Type B pancreatic cell (in vitro differentiated cells): ENCODE measurements at regions not wholly inside any gene's neighbourhood (a gene's known extent, or its start where the extent isn't known, plus 50 kb on each side); places are given as distances from the start of the nearest gene placed in this dataset.
"Not testable (repeated sequence)": the region's sequence is repeated elsewhere in the genome, so short reads cannot be mapped to it uniquely, and the experiment has no call there.

Experiments
- DNase-seq: peaks from one replicate; pipeline ENCODE4 v3.0.0; 2021; ENCODE audit warnings: mixed read lengths; ENCODE audit not compliant: unreplicated experiment; ENCODE audit errors: extremely low spot score
- H3K27ac Mint-ChIP-seq: 2 replicates; pipeline ENCODE4 v1.8.0; 2021; ENCODE audit warnings: mild to moderate bottlenecking, mixed read lengths
- H3K27me3 Mint-ChIP-seq: 2 replicates; pipeline ENCODE4 v1.8.0; 2021; ENCODE audit warnings: mixed read lengths
- H3K36me3 Mint-ChIP-seq: 2 replicates; pipeline ENCODE4 v1.8.0; 2021; ENCODE audit warnings: mixed read lengths
- H3K4me1 Mint-ChIP-seq: one replicate; pipeline ENCODE4 v1.8.0; 2021; ENCODE audit warnings: mixed read lengths; ENCODE audit not compliant: unreplicated experiment
- H3K4me3 Mint-ChIP-seq: 2 replicates; pipeline ENCODE4 v1.8.0; 2021; ENCODE audit warnings: mild to moderate bottlenecking, mixed read lengths
- H3K9me3 Mint-ChIP-seq: 2 replicates; pipeline ENCODE4 v1.8.0; 2021; ENCODE audit warnings: mixed read lengths
- TF ChIP-seq, protein P1 (sequence below): fragments of 200-600 bp; sonication (generic); conservative IDR thresholded peaks from 2 replicates; pipeline ENCODE4 v1.5.0; 2021; ENCODE audit warnings: antibody characterized with exemption, mild to moderate bottlenecking

DNA sequence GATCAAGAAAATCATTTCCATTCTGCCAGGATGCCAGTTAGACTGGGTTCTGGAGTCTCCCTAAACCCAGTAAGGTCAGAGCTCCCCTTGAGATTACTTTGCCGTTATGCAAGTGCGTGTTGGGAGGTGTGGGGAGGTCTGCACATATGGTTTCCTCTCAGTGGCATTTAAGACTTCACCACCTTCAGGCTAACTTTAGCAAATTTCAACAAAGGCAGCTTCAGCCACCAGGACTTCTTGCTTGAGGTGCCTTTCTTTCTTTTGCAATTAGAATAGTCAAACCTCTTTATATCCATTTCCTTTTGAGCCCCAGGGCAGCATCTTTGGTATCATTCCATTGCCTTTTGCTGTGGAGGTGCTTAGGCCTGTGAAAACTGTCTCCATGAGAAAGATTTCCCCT, 117.2 kb upstream of the CCND2 start:
- Mint-ChIP-seq H3K4me3 (no peak overlapping the region), H3K36me3 (peaks cover 3% of the 10 kb centered on the region), H3K4me1 (no peaks in the 10 kb centered on the region), H3K27ac (no peak overlapping the region), H3K9me3 (no peaks in the 10 kb centered on the region), H3K27me3 (peaks cover 7% of the 10 kb centered on the region)
- DNase-seq: no peak
- TF ChIP-seq, protein P1, sequence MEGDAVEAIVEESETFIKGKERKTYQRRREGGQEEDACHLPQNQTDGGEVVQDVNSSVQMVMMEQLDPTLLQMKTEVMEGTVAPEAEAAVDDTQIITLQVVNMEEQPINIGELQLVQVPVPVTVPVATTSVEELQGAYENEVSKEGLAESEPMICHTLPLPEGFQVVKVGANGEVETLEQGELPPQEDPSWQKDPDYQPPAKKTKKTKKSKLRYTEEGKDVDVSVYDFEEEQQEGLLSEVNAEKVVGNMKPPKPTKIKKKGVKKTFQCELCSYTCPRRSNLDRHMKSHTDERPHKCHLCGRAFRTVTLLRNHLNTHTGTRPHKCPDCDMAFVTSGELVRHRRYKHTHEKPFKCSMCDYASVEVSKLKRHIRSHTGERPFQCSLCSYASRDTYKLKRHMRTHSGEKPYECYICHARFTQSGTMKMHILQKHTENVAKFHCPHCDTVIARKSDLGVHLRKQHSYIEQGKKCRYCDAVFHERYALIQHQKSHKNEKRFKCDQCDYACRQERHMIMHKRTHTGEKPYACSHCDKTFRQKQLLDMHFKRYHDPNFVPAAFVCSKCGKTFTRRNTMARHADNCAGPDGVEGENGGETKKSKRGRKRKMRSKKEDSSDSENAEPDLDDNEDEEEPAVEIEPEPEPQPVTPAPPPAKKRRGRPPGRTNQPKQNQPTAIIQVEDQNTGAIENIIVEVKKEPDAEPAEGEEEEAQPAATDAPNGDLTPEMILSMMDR: no peak

DNA sequence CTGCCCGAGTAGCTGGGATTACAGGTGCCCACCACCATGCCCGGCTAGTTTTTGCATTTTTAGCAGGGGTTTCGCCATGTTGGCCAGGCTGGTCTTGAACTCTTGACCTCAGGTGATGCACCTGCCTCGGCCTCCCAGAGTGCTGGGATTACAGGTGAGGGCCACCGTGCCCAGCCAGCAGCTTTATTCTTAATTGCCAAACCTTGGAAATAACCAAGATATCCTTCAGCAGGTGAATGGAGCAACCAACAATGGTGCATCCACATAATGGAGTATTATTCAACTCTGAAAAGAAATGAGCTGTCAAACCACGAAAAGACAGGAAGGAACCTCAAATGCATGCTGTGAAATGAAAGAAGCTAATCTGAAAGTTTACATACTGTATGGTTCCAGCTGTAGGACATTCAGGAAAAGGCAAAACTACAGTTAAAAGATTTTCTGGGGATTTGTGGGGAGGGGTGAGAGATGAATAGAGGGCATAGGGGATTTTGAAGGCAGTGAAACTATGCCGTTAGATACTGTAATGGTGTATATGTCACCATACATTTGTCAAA, 118.8 kb upstream of the CCND2 start:
- Mint-ChIP-seq H3K27me3 (peaks cover 10% of the 10 kb centered on the region), H3K36me3 (peaks cover 5% of the 10 kb centered on the region), H3K27ac (no peak overlapping the region), H3K9me3 (no peaks in the 10 kb centered on the region), H3K4me3 (no peak overlapping the region), H3K4me1 (no peaks in the 10 kb centered on the region)
- TF ChIP-seq, protein P1: no peak
- DNase-seq: no peak

DNA sequence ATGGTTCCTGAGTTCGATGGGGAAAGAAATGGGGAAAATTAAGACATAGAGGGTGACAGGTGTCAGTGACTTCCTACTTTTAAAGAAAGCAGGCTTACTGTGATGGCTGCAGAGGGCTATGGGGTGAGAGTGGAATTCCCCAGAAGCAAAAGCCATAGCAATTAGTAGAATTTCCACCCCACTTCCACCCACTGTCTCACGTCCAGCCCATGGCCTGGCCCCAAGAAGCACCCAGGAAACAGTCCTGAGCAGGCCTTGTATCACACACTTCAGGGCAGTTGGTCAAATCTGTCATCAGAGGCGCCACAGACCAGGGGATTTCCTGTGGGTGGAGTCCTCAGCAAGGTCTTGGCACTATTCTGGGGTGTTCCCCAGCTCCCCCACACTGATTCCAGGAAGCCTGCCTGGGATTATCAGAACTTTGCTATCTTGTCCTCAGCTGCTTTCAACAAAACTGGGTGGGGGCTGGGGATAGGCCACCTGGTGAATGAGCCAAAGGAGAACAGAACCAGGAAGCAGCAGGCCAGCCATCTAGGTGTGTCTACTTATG, 120.1 kb upstream of the CCND2 start:
- Mint-ChIP-seq H3K4me1 (no peaks in the 10 kb centered on the region), H3K4me3 (no peak overlapping the region), H3K27me3 (peaks cover 8% of the 10 kb centered on the region), H3K27ac (no peak overlapping the region), H3K9me3 (no peaks in the 10 kb centered on the region), H3K36me3 (peaks cover 5% of the 10 kb centered on the region)
- TF ChIP-seq, protein P1: no peak
- no peak for DNase-seq

DNA sequence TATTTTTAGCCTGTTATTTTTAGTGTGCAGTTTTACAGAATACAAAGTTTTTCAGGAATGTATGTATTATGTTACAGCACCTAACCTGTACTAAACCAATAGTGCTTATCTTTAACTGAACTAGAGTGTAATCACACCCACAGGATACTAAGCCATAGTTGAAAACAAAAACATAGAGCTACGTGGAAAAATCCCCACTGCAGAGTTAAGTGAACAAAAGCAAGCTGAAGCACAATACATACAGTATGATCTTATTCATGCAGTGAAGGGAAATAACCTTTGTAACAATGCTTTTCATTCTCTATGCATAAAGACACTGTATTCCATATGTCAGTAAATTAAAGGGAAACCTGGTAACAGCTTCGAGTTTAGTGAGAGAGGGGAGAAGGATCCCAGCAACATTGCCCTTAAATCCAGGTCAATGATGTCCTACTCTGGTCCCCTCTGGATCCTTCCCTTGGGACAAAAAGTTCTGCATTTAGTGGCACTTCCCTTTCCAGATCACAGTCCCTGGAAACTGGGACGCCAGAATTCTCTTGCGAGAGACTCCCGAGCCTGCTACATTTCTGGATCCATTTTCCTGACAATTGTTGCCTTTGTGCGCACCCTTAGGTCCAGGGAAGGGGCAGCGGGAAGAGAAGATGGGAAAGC, 121.3 kb upstream of the CCND2 start:
- Mint-ChIP-seq H3K27me3 (peaks cover 18% of the 10 kb centered on the region), H3K9me3 (no peaks in the 10 kb centered on the region), H3K27ac (no peak overlapping the region), H3K4me3 (no peak overlapping the region), H3K4me1 (no peaks in the 10 kb centered on the region), H3K36me3 (peaks cover 5% of the 10 kb centered on the region)
- TF ChIP-seq, protein P1: no peak
- no peak for DNase-seq

DNA sequence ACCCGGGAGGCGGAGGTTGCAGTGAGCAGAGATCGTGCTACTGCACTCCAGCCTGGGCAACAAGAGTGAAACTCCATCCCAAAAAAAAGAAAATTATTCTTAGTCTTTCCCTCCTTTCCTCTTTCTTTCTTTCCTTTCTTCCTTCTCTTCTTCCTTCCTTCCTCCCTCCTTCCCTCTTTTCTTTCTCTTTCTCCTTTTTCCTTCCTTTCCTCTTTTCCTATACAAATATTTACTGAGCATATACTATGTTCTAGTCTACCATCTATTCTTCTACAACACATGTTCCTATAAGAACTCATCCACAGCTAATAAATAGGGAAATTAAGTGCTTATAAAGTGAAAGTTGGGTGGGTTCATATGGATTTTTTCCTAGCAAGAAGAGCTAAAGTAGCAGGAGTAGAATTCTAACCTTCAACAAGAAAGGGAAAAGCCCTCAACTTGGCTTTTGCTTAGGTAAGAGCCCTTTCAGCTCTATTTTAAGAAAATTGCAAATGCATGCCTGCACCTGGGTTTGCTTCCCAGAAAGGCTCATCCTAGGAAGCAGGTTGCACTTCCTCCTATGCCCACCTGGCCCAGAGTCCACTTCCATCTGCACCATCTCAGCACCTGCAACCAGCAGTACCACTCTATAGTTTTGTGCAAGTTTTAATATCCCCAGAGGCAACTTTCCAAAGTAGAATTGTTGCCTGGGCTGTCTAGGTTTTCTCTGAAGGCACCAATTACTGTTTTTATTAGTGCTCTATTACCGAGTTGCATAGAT, 122.0 kb upstream of the CCND2 start:
- Mint-ChIP-seq H3K9me3 (no peaks in the 10 kb centered on the region), H3K27ac (no peak overlapping the region), H3K4me3 (no peak overlapping the region), H3K27me3 (peaks cover 23% of the 10 kb centered on the region), H3K36me3 (peaks cover 5% of the 10 kb centered on the region), H3K4me1 (no peaks in the 10 kb centered on the region)
- TF ChIP-seq, protein P1: no peak
- DNase-seq: no peak

DNA sequence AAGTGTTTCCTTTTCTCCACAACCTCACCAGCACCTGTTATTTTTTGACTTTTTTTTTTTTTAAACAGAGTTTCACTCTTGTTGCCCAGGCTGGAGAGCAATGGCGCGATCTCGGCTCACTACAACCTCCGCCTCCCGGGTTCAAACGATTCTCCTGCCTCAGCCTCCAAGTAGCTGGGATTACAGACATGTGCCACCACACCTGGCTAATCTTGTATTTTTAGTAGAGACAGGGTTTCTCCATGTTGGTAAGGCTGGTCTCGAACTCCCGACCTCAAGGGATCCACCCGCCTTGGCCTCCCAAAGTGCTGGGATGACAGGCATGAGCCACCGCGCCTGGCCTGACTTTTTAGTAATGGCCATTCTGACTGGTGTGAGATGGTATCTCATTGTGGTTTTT, 123.2 kb upstream of the CCND2 start:
- not testable (repeated sequence) for H3K4me1 Mint-ChIP-seq, DNase-seq, H3K4me3 Mint-ChIP-seq, H3K36me3 Mint-ChIP-seq, H3K27ac Mint-ChIP-seq, H3K9me3 Mint-ChIP-seq
- H3K27me3 Mint-ChIP-seq: peaks cover 34% of the 10 kb centered on the region
